ENCODE measurements at regions not wholly inside any gene's neighbourhood (a gene's known extent, or its start where the extent isn't known, plus 50 kb on each side); places are given as distances from the start of the nearest gene placed in this dataset.

GRCh38 chrX:94908648-94909047 lies 1234.6 kb downstream of the FAM133A start:
- no peak overlapping the region for H3K4me3 ChIP-seq (ENCODE audit: low read depth in 1 of 3, low read length in 3 of 3)
- WGBS: 76% methylated on average over 7 of the region's 7 CpGs
- TF ChIP-seq TAF1 (conservative IDR thresholded peaks at IDR 0.05) (no peak), HNF4A (conservative IDR thresholded peaks at IDR 0.05) (no peak), FOXA1 (IDR thresholded peaks at IDR 0.05) (no peak), GABPA (IDR thresholded peaks at IDR 0.05 in 1 of 2, conservative IDR thresholded peaks at IDR 0.05 in 1 of 2) (no peak), SP1 (IDR thresholded peaks at IDR 0.05) (no peak), YY1 (IDR thresholded peaks at IDR 0.05) (no peak)
- no peaks in the 10 kb centered on the region for H3K36me3 ChIP-seq (ENCODE audit: control insufficient read depth in 4 of 4, insufficient read depth in 3 of 4, low read depth in 1 of 4, low read length in 3 of 4)
- DNase-seq (ENCODE audit: low spot score): no peak
- no peak overlapping the region for H3K27ac ChIP-seq (ENCODE audit: low read depth in 1 of 2, low read length in 2 of 2)
- H3K4me1 ChIP-seq (ENCODE audit: control insufficient read depth in 4 of 4, insufficient read depth in 4 of 4, low read length in 3 of 4): no peaks in the 10 kb centered on the region
- H3K9ac ChIP-seq (ENCODE audit: low read depth in 1 of 2, low read length in 2 of 2): no peak overlapping the region
- H3K27me3 ChIP-seq (ENCODE audit: control insufficient read depth in 4 of 4, insufficient read depth in 4 of 4, low read length in 3 of 4): no peaks in the 10 kb centered on the region
- H3K9me3 ChIP-seq (ENCODE audit: control insufficient read depth in 4 of 4, low read length in 3 of 4): no peaks in the 10 kb centered on the region

GRCh38 chrX:94914235-94914634 lies 1240.2 kb downstream of the FAM133A start:
- Histone ChIP-seq H3K4me1 (ENCODE audit: control insufficient read depth in 4 of 4, insufficient read depth in 4 of 4, low read length in 3 of 4) (no peaks in the 10 kb centered on the region), H3K36me3 (ENCODE audit: control insufficient read depth in 4 of 4, insufficient read depth in 3 of 4, low read depth in 1 of 4, low read length in 3 of 4) (no peaks in the 10 kb centered on the region), H3K4me3 (ENCODE audit: low read depth in 1 of 3, low read length in 3 of 3) (no peak overlapping the region), H3K27ac (ENCODE audit: low read depth in 1 of 2, low read length in 2 of 2) (no peak overlapping the region), H3K9me3 (ENCODE audit: control insufficient read depth in 4 of 4, low read length in 3 of 4) (no peaks in the 10 kb centered on the region), H3K9ac (ENCODE audit: low read depth in 1 of 2, low read length in 2 of 2) (no peak overlapping the region), H3K27me3 (ENCODE audit: control insufficient read depth in 4 of 4, insufficient read depth in 4 of 4, low read length in 3 of 4) (no peaks in the 10 kb centered on the region)
- DNase-seq (ENCODE audit: low spot score): no peak
- WGBS: 60% methylated on average over 1 of the region's 1 CpG
- TF ChIP-seq, protein P1, sequence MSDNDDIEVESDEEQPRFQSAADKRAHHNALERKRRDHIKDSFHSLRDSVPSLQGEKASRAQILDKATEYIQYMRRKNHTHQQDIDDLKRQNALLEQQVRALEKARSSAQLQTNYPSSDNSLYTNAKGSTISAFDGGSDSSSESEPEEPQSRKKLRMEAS (IDR thresholded peaks at IDR 0.05): no peak
- TF ChIP-seq NR2F2 (IDR thresholded peaks at IDR 0.05) (no peak), SP1 (IDR thresholded peaks at IDR 0.05) (no peak), GABPA (IDR thresholded peaks at IDR 0.05 in 1 of 2, conservative IDR thresholded peaks at IDR 0.05 in 1 of 2) (no peak), TAF1 (conservative IDR thresholded peaks at IDR 0.05) (no peak), ATF3 (IDR thresholded peaks at IDR 0.05) (no peak), FOXA2 (IDR thresholded peaks at IDR 0.05) (no peak), YY1 (IDR thresholded peaks at IDR 0.05) (no peak), RAD21 (IDR thresholded peaks at IDR 0.05) (no peak), ZBTB33 (IDR thresholded peaks at IDR 0.05) (no peak), EGR1 (IDR thresholded peaks at IDR 0.05; ENCODE audit: low read depth in 2 of 2) (no peak), HNF4G (IDR thresholded peaks at IDR 0.05) (no peak), RXRA (IDR thresholded peaks at IDR 0.05) (no peak)
- TF ChIP-seq, protein P2, sequence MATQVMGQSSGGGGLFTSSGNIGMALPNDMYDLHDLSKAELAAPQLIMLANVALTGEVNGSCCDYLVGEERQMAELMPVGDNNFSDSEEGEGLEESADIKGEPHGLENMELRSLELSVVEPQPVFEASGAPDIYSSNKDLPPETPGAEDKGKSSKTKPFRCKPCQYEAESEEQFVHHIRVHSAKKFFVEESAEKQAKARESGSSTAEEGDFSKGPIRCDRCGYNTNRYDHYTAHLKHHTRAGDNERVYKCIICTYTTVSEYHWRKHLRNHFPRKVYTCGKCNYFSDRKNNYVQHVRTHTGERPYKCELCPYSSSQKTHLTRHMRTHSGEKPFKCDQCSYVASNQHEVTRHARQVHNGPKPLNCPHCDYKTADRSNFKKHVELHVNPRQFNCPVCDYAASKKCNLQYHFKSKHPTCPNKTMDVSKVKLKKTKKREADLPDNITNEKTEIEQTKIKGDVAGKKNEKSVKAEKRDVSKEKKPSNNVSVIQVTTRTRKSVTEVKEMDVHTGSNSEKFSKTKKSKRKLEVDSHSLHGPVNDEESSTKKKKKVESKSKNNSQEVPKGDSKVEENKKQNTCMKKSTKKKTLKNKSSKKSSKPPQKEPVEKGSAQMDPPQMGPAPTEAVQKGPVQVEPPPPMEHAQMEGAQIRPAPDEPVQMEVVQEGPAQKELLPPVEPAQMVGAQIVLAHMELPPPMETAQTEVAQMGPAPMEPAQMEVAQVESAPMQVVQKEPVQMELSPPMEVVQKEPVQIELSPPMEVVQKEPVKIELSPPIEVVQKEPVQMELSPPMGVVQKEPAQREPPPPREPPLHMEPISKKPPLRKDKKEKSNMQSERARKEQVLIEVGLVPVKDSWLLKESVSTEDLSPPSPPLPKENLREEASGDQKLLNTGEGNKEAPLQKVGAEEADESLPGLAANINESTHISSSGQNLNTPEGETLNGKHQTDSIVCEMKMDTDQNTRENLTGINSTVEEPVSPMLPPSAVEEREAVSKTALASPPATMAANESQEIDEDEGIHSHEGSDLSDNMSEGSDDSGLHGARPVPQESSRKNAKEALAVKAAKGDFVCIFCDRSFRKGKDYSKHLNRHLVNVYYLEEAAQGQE (IDR thresholded peaks at IDR 0.05): no peak
- TF ChIP-seq, protein P3, sequence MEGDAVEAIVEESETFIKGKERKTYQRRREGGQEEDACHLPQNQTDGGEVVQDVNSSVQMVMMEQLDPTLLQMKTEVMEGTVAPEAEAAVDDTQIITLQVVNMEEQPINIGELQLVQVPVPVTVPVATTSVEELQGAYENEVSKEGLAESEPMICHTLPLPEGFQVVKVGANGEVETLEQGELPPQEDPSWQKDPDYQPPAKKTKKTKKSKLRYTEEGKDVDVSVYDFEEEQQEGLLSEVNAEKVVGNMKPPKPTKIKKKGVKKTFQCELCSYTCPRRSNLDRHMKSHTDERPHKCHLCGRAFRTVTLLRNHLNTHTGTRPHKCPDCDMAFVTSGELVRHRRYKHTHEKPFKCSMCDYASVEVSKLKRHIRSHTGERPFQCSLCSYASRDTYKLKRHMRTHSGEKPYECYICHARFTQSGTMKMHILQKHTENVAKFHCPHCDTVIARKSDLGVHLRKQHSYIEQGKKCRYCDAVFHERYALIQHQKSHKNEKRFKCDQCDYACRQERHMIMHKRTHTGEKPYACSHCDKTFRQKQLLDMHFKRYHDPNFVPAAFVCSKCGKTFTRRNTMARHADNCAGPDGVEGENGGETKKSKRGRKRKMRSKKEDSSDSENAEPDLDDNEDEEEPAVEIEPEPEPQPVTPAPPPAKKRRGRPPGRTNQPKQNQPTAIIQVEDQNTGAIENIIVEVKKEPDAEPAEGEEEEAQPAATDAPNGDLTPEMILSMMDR (IDR thresholded peaks at IDR 0.05; ENCODE audit: low read depth, low read length, missing input control): no peak
